ENCODE measurements at regions not wholly inside any gene's neighbourhood (a gene's known extent, or its start where the extent isn't known, plus 50 kb on each side); places are given as distances from the start of the nearest gene placed in this dataset.

DNA sequence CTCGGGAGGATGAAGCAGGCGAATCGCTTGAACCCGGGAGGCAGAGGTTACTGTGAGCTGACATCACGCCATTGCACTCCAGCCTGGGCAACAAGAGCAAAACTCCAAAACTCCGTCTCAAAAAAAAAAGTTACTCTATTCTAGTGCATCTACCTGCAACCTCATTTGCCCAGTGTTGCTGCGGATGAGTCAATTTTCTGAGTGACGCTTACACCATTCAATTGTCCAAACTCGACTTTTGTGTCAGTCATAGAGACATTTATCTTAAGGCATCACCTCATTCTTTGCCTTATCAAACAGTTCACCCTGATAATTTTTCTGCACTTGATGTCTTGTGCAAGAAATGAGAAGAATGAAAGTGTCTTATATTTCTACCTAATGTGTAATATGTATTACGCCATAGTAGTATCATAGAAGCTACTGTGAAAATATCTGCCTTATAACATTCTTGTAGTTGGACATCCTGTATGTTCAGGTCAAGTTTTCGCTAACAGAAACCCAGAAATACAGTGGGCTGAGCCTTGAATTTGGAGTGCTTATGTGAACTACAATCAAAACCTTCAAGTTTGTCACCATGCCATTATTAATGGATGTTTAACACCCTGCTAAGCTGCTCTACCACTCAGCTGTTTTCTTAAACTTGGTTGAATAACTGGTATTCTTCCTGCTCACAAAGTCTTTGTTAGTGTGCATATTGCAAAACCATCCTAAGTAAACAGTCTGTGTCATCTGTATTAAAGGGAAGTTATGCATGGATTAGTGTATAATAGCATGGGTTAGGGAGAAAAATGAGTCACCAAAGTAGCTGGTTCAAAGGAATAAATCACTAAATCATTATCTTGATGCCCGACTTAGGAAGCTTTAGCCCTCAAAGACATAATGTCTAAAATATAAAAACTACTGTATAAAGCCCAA is 531.0 kb upstream of the NR2F2 start:
- H3K36me3 Mint-ChIP-seq = no peaks in the 10 kb centered on the region
- peaks cover 16% of the 10 kb centered on the region for H3K4me1 Mint-ChIP-seq
- TF ChIP-seq HMGA2 (CRISPR knock-in tag; IDR thresholded peaks at IDR 0.05) (no peak), ZSCAN18 (CRISPR knock-in tag; IDR thresholded peaks at IDR 0.05) (no peak), CREM (CRISPR knock-in tag; IDR thresholded peaks at IDR 0.05) (no peak), MLX (CRISPR knock-in tag; IDR thresholded peaks at IDR 0.05) (no peak), NFATC4 (CRISPR knock-in tag; IDR thresholded peaks at IDR 0.05) (no peak), NR2C2 (CRISPR knock-in tag; IDR thresholded peaks at IDR 0.05) (no peak), ZNF219 (CRISPR knock-in tag; IDR thresholded peaks at IDR 0.05; ENCODE audit: borderline replicate concordance) (no peak), NR1H2 (CRISPR knock-in tag; IDR thresholded peaks at IDR 0.05) (no peak), IRF1 (CRISPR knock-in tag; IDR thresholded peaks at IDR 0.05) (no peak), JUN (CRISPR knock-in tag; IDR thresholded peaks at IDR 0.05) (no peak), GABPB1 (CRISPR knock-in tag; IDR thresholded peaks at IDR 0.05) (no peak), CBFB (CRISPR knock-in tag; IDR thresholded peaks at IDR 0.05; ENCODE audit: low read depth) (no peak), SMAD4 (CRISPR knock-in tag; IDR thresholded peaks at IDR 0.05) (no peak)
- TF ChIP-seq, protein P1, sequence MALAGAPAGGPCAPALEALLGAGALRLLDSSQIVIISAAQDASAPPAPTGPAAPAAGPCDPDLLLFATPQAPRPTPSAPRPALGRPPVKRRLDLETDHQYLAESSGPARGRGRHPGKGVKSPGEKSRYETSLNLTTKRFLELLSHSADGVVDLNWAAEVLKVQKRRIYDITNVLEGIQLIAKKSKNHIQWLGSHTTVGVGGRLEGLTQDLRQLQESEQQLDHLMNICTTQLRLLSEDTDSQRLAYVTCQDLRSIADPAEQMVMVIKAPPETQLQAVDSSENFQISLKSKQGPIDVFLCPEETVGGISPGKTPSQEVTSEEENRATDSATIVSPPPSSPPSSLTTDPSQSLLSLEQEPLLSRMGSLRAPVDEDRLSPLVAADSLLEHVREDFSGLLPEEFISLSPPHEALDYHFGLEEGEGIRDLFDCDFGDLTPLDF (CRISPR knock-in tag; IDR thresholded peaks at IDR 0.05) = no peak
- TF ChIP-seq, protein P2, sequence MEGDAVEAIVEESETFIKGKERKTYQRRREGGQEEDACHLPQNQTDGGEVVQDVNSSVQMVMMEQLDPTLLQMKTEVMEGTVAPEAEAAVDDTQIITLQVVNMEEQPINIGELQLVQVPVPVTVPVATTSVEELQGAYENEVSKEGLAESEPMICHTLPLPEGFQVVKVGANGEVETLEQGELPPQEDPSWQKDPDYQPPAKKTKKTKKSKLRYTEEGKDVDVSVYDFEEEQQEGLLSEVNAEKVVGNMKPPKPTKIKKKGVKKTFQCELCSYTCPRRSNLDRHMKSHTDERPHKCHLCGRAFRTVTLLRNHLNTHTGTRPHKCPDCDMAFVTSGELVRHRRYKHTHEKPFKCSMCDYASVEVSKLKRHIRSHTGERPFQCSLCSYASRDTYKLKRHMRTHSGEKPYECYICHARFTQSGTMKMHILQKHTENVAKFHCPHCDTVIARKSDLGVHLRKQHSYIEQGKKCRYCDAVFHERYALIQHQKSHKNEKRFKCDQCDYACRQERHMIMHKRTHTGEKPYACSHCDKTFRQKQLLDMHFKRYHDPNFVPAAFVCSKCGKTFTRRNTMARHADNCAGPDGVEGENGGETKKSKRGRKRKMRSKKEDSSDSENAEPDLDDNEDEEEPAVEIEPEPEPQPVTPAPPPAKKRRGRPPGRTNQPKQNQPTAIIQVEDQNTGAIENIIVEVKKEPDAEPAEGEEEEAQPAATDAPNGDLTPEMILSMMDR (IDR thresholded peaks at IDR 0.05) = no peak
- POLR2A ChIA-PET = no interaction called here
- no peak overlapping the region for H3K27ac Mint-ChIP-seq
- CTCF ChIA-PET = no interaction called here
- H3K9me3 Mint-ChIP-seq = no peaks in the 10 kb centered on the region
- H3K4me3 Mint-ChIP-seq = no peak overlapping the region
- no peak for ATAC-seq
- no peak for DNase-seq (ENCODE audit: low spot score)
- no peaks in the 10 kb centered on the region for H3K27me3 Mint-ChIP-seq (ENCODE audit: low read depth)

GRCh38 chr15:95804484-95804883 is 526.0 kb upstream of the NR2F2 start:
- Mint-ChIP-seq H3K27ac (no peak overlapping the region), H3K36me3 (peaks cover 8% of the 10 kb centered on the region), H3K27me3 (ENCODE audit: low read depth) (no peaks in the 10 kb centered on the region), H3K4me1 (peaks cover 17% of the 10 kb centered on the region), H3K9me3 (peaks cover 10% of the 10 kb centered on the region), H3K4me3 (no peak overlapping the region)
- ATAC-seq (no peak), DNase-seq (ENCODE audit: low spot score) (no peak)
- POLR2A ChIA-PET = interaction anchor here (0.6 kb wide), 1 partner anchor 765 kb away, joined by 5 read pairs; no protein-coding TSS in a partner anchor
- TF ChIP-seq FOXK1 (CRISPR knock-in tag; IDR thresholded peaks at IDR 0.05) = no peak
- TF ChIP-seq ZNF263 (CRISPR knock-in tag; IDR thresholded peaks at IDR 0.05; ENCODE audit: low read depth) = no peak
- TF ChIP-seq, protein P3, sequence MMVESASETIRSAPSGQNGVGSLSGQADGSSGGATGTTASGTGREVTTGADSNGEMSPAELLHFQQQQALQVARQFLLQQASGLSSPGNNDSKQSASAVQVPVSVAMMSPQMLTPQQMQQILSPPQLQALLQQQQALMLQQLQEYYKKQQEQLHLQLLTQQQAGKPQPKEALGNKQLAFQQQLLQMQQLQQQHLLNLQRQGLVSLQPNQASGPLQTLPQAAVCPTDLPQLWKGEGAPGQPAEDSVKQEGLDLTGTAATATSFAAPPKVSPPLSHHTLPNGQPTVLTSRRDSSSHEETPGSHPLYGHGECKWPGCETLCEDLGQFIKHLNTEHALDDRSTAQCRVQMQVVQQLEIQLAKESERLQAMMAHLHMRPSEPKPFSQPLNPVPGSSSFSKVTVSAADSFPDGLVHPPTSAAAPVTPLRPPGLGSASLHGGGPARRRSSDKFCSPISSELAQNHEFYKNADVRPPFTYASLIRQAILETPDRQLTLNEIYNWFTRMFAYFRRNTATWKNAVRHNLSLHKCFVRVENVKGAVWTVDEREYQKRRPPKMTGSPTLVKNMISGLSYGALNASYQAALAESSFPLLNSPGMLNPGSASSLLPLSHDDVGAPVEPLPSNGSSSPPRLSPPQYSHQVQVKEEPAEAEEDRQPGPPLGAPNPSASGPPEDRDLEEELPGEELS (CRISPR knock-in tag; IDR thresholded peaks at IDR 0.05) = no peak
- TF ChIP-seq CDX4 (CRISPR knock-in tag; IDR thresholded peaks at IDR 0.05; ENCODE audit: borderline replicate concordance) = no peak
- TF ChIP-seq ELF4 (CRISPR knock-in tag; IDR thresholded peaks at IDR 0.05; ENCODE audit: low read depth) = no peak
- no peak for TF ChIP-seq ERG (CRISPR knock-in tag; IDR thresholded peaks at IDR 0.05)
- TF ChIP-seq GABPB1 (CRISPR knock-in tag; IDR thresholded peaks at IDR 0.05) = no peak
- no peak for TF ChIP-seq ZBTB21 (CRISPR knock-in tag; IDR thresholded peaks at IDR 0.05; ENCODE audit: borderline replicate concordance)
- CTCF ChIA-PET = no interaction called here
